GM18508 (cell line): ENCODE measurements at regions not wholly inside any gene's neighbourhood (a gene's known extent, or its start where the extent isn't known, plus 50 kb on each side); places are given as distances from the start of the nearest gene placed in this dataset.

ENCODE experiments used
- ATAC-seq: cut with Tn5 transposase; IDR thresholded peaks from one replicate; pipeline ENCODE4 v1.9.1; 2021; ENCODE audit warnings: moderate number of reproducible peaks; ENCODE audit not compliant: insufficient read depth, unreplicated experiment

- no peak for ATAC-seq
Observed at GRCh38 chr2:180670302-180671003, 310.0 kb upstream of the UBE2E3 start.

- ATAC-seq = no peak
Observed at GRCh38 chr2:180669016-180669415, 311.4 kb upstream of the UBE2E3 start.

GRCh38 chr2:180664507-180664906, 315.9 kb upstream of the UBE2E3 start:
- no peak for ATAC-seq

- ATAC-seq = no peak
Observed at GRCh38 chr2:180662941-180663471, 317.4 kb upstream of the UBE2E3 start.

- ATAC-seq = no peak
Observed at GRCh38 chr2:180662521-180662920, 317.9 kb upstream of the UBE2E3 start.

- no peak for ATAC-seq
Observed at GRCh38 chr2:180661686-180662030, 318.7 kb upstream of the UBE2E3 start.

- no peak for ATAC-seq
Observed at GRCh38 chr2:180660881-180661685, 319.3 kb upstream of the UBE2E3 start.

- no peak for ATAC-seq
Observed at GRCh38 chr2:180660207-180660606, 320.2 kb upstream of the UBE2E3 start.

- no peak for ATAC-seq
Observed at GRCh38 chr2:180657054-180657453, 323.4 kb upstream of the UBE2E3 start.

GRCh38 chr2:180656455-180656847, 324.0 kb upstream of the UBE2E3 start:
- ATAC-seq = no peak

GRCh38 chr2:180655842-180656454, 324.5 kb upstream of the UBE2E3 start:
- no peak for ATAC-seq

- no peak for ATAC-seq
Observed at GRCh38 chr2:180655393-180655792, 325.0 kb upstream of the UBE2E3 start.

GRCh38 chr2:180653481-180653880, 326.9 kb upstream of the UBE2E3 start:
- no peak for ATAC-seq

- ATAC-seq = no peak
Observed at GRCh38 chr2:180652794-180653193, 327.6 kb upstream of the UBE2E3 start.

GRCh38 chr2:180651596-180651995, 328.8 kb upstream of the UBE2E3 start:
- ATAC-seq = no peak

GRCh38 chr2:180647621-180648020, 332.8 kb upstream of the UBE2E3 start:
- no peak for ATAC-seq

- no peak for ATAC-seq
Observed at GRCh38 chr2:180647221-180647620, 333.2 kb upstream of the UBE2E3 start.

- no peak for ATAC-seq
Observed at GRCh38 chr2:180646756-180647155, 333.6 kb upstream of the UBE2E3 start.

GRCh38 chr2:180644709-180645108, 335.7 kb upstream of the UBE2E3 start:
- no peak for ATAC-seq

GRCh38 chr2:180630756-180631155, 349.6 kb upstream of the UBE2E3 start:
- ATAC-seq = no peak
